Gastroesophageal sphincter (tissue), 4 donors: ENCODE measurements at regions not wholly inside any gene's neighbourhood (a gene's known extent, or its start where the extent isn't known, plus 50 kb on each side); places are given as distances from the start of the nearest gene placed in this dataset.

Experiments used
- ATAC-seq: fragments of 150-250 bp; one replicate; pipeline ENCODE4 v1.9.1; 2016; ENCODE audit warnings: mild to moderate bottlenecking, moderate library complexity
- H3K27ac ChIP-seq, 4 donors: fragments of 200-600 bp; sonication (generic) in 3 of 4; 1 replicate in 3 of 4; 2 replicates in 1 of 4; pipeline ENCODE4 v1.5.1; 2016 to 2019
- H3K27me3 ChIP-seq: fragments of 200-600 bp; sonication (generic); one replicate; pipeline ENCODE4 v1.5.1; 2019
- H3K36me3 ChIP-seq, 2 donors: fragments of 200-600 bp; sonication (generic); one replicate each; pipeline ENCODE4 v1.5.1; 2019; ENCODE audit warnings: control low read depth in 1 of 2
- H3K4me1 ChIP-seq, 3 donors: fragments of 200-600 bp; sonication (generic); 1 replicate in 2 of 3; 2 replicates in 1 of 3; pipeline ENCODE4 v1.5.1; 2016 to 2019; ENCODE audit warnings: control low read depth in 2 of 3
- H3K4me3 ChIP-seq, 2 donors: fragments of 200-600 bp; sonication (generic); one replicate each; pipeline ENCODE4 v1.5.1; 2019; ENCODE audit warnings: mild to moderate bottlenecking in 1 of 2, moderate library complexity in 1 of 2
- H3K9me3 ChIP-seq, 3 donors: fragments of 200-600 bp; sonication (generic); one replicate each; pipeline ENCODE4 v1.5.1; 2017 to 2019; ENCODE audit warnings: control low read depth in 2 of 3
- CTCF ChIP-seq, 4 experiments: fragments of 200-600 bp in 2 of 4; fragments of 450-650 bp in 2 of 4; sonication (generic) in 1 of 4; IDR thresholded peaks; one replicate each; pipeline ENCODE4 v1.5.1; 2017 to 2019; ENCODE audit warnings: antibody characterized with exemption in 4 of 4, mild to moderate bottlenecking in 2 of 4, moderate library complexity in 2 of 4
- EP300 ChIP-seq: sonication (generic); formaldehyde crosslinking; IDR thresholded peaks from one replicate; pipeline ENCODE4 v1.6.1; 2017; ENCODE audit warnings: antibody characterized with exemption, mild to moderate bottlenecking
- POLR2A ChIP-seq, 2 donors: fragments of 450-650 bp; IDR thresholded peaks; one replicate each; pipeline ENCODE4 v1.6.1; 2017; ENCODE audit warnings: antibody characterized with exemption in 2 of 2, mild to moderate bottlenecking in 2 of 2, moderate library complexity in 1 of 2
- POLR2AphosphoS5 ChIP-seq: sonication (generic); formaldehyde crosslinking; IDR thresholded peaks from one replicate; pipeline ENCODE4 v1.6.1; 2017; ENCODE audit warnings: antibody characterized with exemption
- WGBS, 2 donors: methylation state at CpG; one replicate each; pipeline ENCODE4 v1.1.5; 2018; ENCODE audit warnings: low coverage in 1 of 2; 5-methylcytosine and 5-hydroxymethylcytosine counted together

- Histone ChIP-seq H3K4me3 (no peak overlapping the region), H3K27ac (no peak overlapping the region), H3K27me3 (no peaks in the 10 kb centered on the region), H3K36me3 (no peaks in the 10 kb centered on the region), H3K9me3 (peaks cover 0 to 16% (median 0%) of the 10 kb centered on the region in 3 donors), H3K4me1 (no peaks in the 10 kb centered on the region)
- 83 to 86% methylated on average over 1 of the region's 1 CpG for WGBS, 2 donors
- ATAC-seq: no peak
- TF ChIP-seq CTCF (IDR thresholded peaks at IDR 0.05) (no peak), EP300 (no peak), POLR2A (IDR thresholded peaks at IDR 0.05) (no peak), POLR2AphosphoS5 (no peak)
Measured at GRCh38 chr4:91973479-91974153, 330.1 kb upstream of the GRID2 start.

- H3K36me3 ChIP-seq: no peaks in the 10 kb centered on the region
- 88% methylated on average over 5 of the region's 5 CpGs; no CpG with 5 or more reads in 1 of the 2 donors for WGBS, 2 donors
- no peak for ATAC-seq
- no peak overlapping the region for H3K4me3 ChIP-seq
- no peaks in the 10 kb centered on the region for H3K4me1 ChIP-seq
- H3K27me3 ChIP-seq: no peaks in the 10 kb centered on the region
- H3K9me3 ChIP-seq: no peaks in the 10 kb centered on the region
- TF ChIP-seq POLR2A (IDR thresholded peaks at IDR 0.05) (no peak), POLR2AphosphoS5 (no peak), CTCF (IDR thresholded peaks at IDR 0.05) (no peak), EP300 (no peak)
- H3K27ac ChIP-seq: no peak overlapping the region
Measured at GRCh38 chr4:91984466-91984865, 319.3 kb upstream of the GRID2 start.

GRCh38 chr4:91989914-91990313 is 313.9 kb upstream of the GRID2 start:
- H3K4me1 ChIP-seq: no peaks in the 10 kb centered on the region
- 30 to 43% methylated on average over 2 of the region's 2 CpGs for WGBS, 2 donors
- no peak overlapping the region for H3K4me3 ChIP-seq
- H3K9me3 ChIP-seq: no peaks in the 10 kb centered on the region
- H3K27ac ChIP-seq: no peak overlapping the region
- no peaks in the 10 kb centered on the region for H3K27me3 ChIP-seq
- H3K36me3 ChIP-seq: no peaks in the 10 kb centered on the region
- no peak for TF ChIP-seq EP300
- no peak for TF ChIP-seq CTCF (IDR thresholded peaks at IDR 0.05)
- TF ChIP-seq POLR2AphosphoS5: no peak
- TF ChIP-seq POLR2A (IDR thresholded peaks at IDR 0.05): no peak
- no peak for ATAC-seq

- WGBS, 2 donors: 40 to 44% methylated on average over 2 of the region's 2 CpGs
Measured at GRCh38 chr4:91990726-91991125, 313.0 kb upstream of the GRID2 start.

More at GRCh38 chr4:91990726-91991125, 313.0 kb upstream of the GRID2 start:
- no peaks in the 10 kb centered on the region for H3K9me3 ChIP-seq
- H3K4me3 ChIP-seq: no peak overlapping the region
- no peaks in the 10 kb centered on the region for H3K27me3 ChIP-seq
- ATAC-seq: no peak
- no peak overlapping the region for H3K27ac ChIP-seq
- TF ChIP-seq POLR2A (IDR thresholded peaks at IDR 0.05): no peak
- no peak for TF ChIP-seq EP300
- TF ChIP-seq POLR2AphosphoS5: no peak
- TF ChIP-seq CTCF (IDR thresholded peaks at IDR 0.05): no peak
- no peaks in the 10 kb centered on the region for H3K4me1 ChIP-seq
- H3K36me3 ChIP-seq: no peaks in the 10 kb centered on the region
